ENCODE measurements at regions not wholly inside any gene's neighbourhood (a gene's known extent, or its start where the extent isn't known, plus 50 kb on each side); places are given as distances from the start of the nearest gene placed in this dataset.

GRCh38 chrX:40485973-40486372 is 94.8 kb upstream of the ATP6AP2 start:
- TF ChIP-seq CTCF (IDR thresholded peaks at IDR 0.05; ENCODE audit: poor library complexity, severe bottlenecking): no peak
- TF ChIP-seq EZH2 (IDR thresholded peaks at IDR 0.05; ENCODE audit: borderline replicate concordance, insufficient read depth, low read length, poor library complexity, severe bottlenecking): no peak
- TF ChIP-seq EP300 (conservative IDR thresholded peaks at IDR 0.05; ENCODE audit: poor library complexity, severe bottlenecking): no peak
- no peak for TF ChIP-seq POLR2AphosphoS5 (IDR thresholded peaks at IDR 0.05)
- TF ChIP-seq TAF1 (IDR thresholded peaks at IDR 0.05; ENCODE audit: low read depth): no peak
- TF ChIP-seq MXI1 (conservative IDR thresholded peaks at IDR 0.05; ENCODE audit: poor library complexity, severe bottlenecking): no peak
- TF ChIP-seq RAD21 (conservative IDR thresholded peaks at IDR 0.05): no peak
- no peak for TF ChIP-seq REST (IDR thresholded peaks at IDR 0.05; ENCODE audit: borderline replicate concordance)

Measured in neural cell (in vitro differentiated cells).